Superior temporal gyrus (tissue), 1 donor: ENCODE measurements at regions not wholly inside any gene's neighbourhood (a gene's known extent, or its start where the extent isn't known, plus 50 kb on each side); places are given as distances from the start of the nearest gene placed in this dataset.
"Not testable (repeated sequence)": the region's sequence is repeated elsewhere in the genome, so short reads cannot be mapped to it uniquely, and the experiment has no call there.

Source experiments
- DNase-seq: peaks from one replicate; pipeline ENCODE4 v3.0.0-alpha.2; 2016; ENCODE audit errors: extremely low spot score

GRCh38 chr14:25436906-25437305, 387.0 kb upstream of the STXBP6 start:
- no peak for DNase-seq

- DNase-seq: no peak
These were observed 386.4 kb upstream of the STXBP6 start for GRCh38 chr14:25436288-25436875.

GRCh38 chr14:25431211-25432076, 381.5 kb upstream of the STXBP6 start:
- no peak for DNase-seq

- no peak for DNase-seq
These were observed 380.9 kb upstream of the STXBP6 start for GRCh38 chr14:25430808-25431207.

GRCh38 chr14:25412998-25413397, 363.1 kb upstream of the STXBP6 start:
- DNase-seq: no peak

- DNase-seq: peak; percentile 77
These were observed 362.1 kb upstream of the STXBP6 start for GRCh38 chr14:25411781-25412757.

GRCh38 chr14:25406818-25407217, 356.9 kb upstream of the STXBP6 start:
- DNase-seq: peak; percentile 55

- DNase-seq: peak; percentile 89
These were observed 350.8 kb upstream of the STXBP6 start for GRCh38 chr14:25400607-25401206.

- DNase-seq: no peak
These were observed 346.2 kb upstream of the STXBP6 start for GRCh38 chr14:25396128-25396527.

- DNase-seq: no peak
These were observed 344.9 kb upstream of the STXBP6 start for GRCh38 chr14:25394791-25395391.

GRCh38 chr14:25394356-25394755, 344.4 kb upstream of the STXBP6 start:
- no peak for DNase-seq

- no peak for DNase-seq
These were observed 340.0 kb upstream of the STXBP6 start for GRCh38 chr14:25389948-25390347.

- no peak for DNase-seq
These were observed 331.6 kb upstream of the STXBP6 start for GRCh38 chr14:25381498-25381897.

GRCh38 chr14:25375639-25376038, 325.7 kb upstream of the STXBP6 start:
- DNase-seq: no peak

- no peak for DNase-seq
These were observed 321.1 kb upstream of the STXBP6 start for GRCh38 chr14:25371068-25371467.

GRCh38 chr14:25370057-25370456, 320.1 kb upstream of the STXBP6 start:
- DNase-seq: not testable (repeated sequence)

GRCh38 chr14:25358330-25358729, 308.4 kb upstream of the STXBP6 start:
- no peak for DNase-seq

- no peak for DNase-seq
These were observed 301.3 kb upstream of the STXBP6 start for GRCh38 chr14:25351269-25351668.

- no peak for DNase-seq
These were observed 300.9 kb upstream of the STXBP6 start for GRCh38 chr14:25350802-25351201.

- no peak for DNase-seq
These were observed 300.1 kb upstream of the STXBP6 start for GRCh38 chr14:25350021-25350420.

- peak; percentile 33 for DNase-seq
These were observed 299.3 kb upstream of the STXBP6 start for GRCh38 chr14:25349269-25349668.
